ENCODE measurements at regions not wholly inside any gene's neighbourhood (a gene's known extent, or its start where the extent isn't known, plus 50 kb on each side); places are given as distances from the start of the nearest gene placed in this dataset.

GRCh38 chr4:136751556-136751955, 780.7 kb downstream of the PCDH18 start:
- TF ChIP-seq CTCF (IDR thresholded peaks at IDR 0.05) (no peak), POLR2A (IDR thresholded peaks at IDR 0.05) (no peak)
